ENCODE measurements at regions not wholly inside any gene's neighbourhood (a gene's known extent, or its start where the extent isn't known, plus 50 kb on each side); places are given as distances from the start of the nearest gene placed in this dataset.

- DNase-seq (ENCODE audit: low spot score), result no peak
- no peak for TF ChIP-seq EZH2 (IDR thresholded peaks at IDR 0.05)
- TF ChIP-seq EZH2phosphoT487 (IDR thresholded peaks at IDR 0.05), result no peak
- no peak for TF ChIP-seq CTCF (IDR thresholded peaks at IDR 0.05)
- H3K27me3 ChIP-seq, result no peaks in the 10 kb centered on the region
- H3K4me2 ChIP-seq, result no peak overlapping the region
- peaks cover 34% of the 10 kb centered on the region for H3K4me1 Mint-ChIP-seq
- no peaks in the 10 kb centered on the region for H3K79me2 ChIP-seq (ENCODE audit: low read depth)
- no peak overlapping the region for H3K4me3 Mint-ChIP-seq
- no peak overlapping the region for H3K27ac ChIP-seq
- no peaks in the 10 kb centered on the region for H3F3A ChIP-seq (ENCODE audit: low read depth)
- no peaks in the 10 kb centered on the region for H3K9me3 ChIP-seq (ENCODE audit: low read depth)
- H4K20me1 ChIP-seq (ENCODE audit: low read depth), result no peaks in the 10 kb centered on the region
- H3K36me3 ChIP-seq, result no peaks in the 10 kb centered on the region
- no peaks in the 10 kb centered on the region for H3K36me3 Mint-ChIP-seq
- H3K27me3 Mint-ChIP-seq (ENCODE audit: insufficient read depth, low read depth), result peaks cover 10% of the 10 kb centered on the region
- no peak overlapping the region for H3K9ac ChIP-seq
- H3K27ac Mint-ChIP-seq, result no peak overlapping the region
- peaks cover 5% of the 10 kb centered on the region for H3K9me3 Mint-ChIP-seq
- H2AFZ ChIP-seq (replicated peaks), result no peak overlapping the region
- H3K4me1 ChIP-seq, result peaks cover 10% of the 10 kb centered on the region
- H3K4me3 ChIP-seq, result no peak overlapping the region
Observed at GRCh38 chr2:2650608-2651375, 319.7 kb upstream of the MYT1L start.

- TF ChIP-seq CTCF (IDR thresholded peaks at IDR 0.05), result no peak
- no peak for TF ChIP-seq EZH2 (IDR thresholded peaks at IDR 0.05)
- no peak for TF ChIP-seq EZH2phosphoT487 (IDR thresholded peaks at IDR 0.05)
- Histone ChIP-seq H3K36me3 (no peaks in the 10 kb centered on the region), H3F3A (ENCODE audit: low read depth) (no peaks in the 10 kb centered on the region), H3K4me3 (no peak overlapping the region), H4K20me1 (ENCODE audit: low read depth) (no peaks in the 10 kb centered on the region), H3K9me3 (ENCODE audit: low read depth) (no peaks in the 10 kb centered on the region), H3K27ac (no peak overlapping the region), H3K27me3 (no peaks in the 10 kb centered on the region), H3K4me2 (no peak overlapping the region), H2AFZ (replicated peaks) (no peak overlapping the region), H3K79me2 (ENCODE audit: low read depth) (no peaks in the 10 kb centered on the region), H3K9ac (no peak overlapping the region), H3K4me1 (peaks cover 6% of the 10 kb centered on the region)
- Mint-ChIP-seq H3K27ac (peak overlapping the region; percentile 22), H3K36me3 (no peaks in the 10 kb centered on the region), H3K9me3 (peaks cover 5% of the 10 kb centered on the region), H3K27me3 (ENCODE audit: insufficient read depth, low read depth) (peaks cover 16% of the 10 kb centered on the region), H3K4me1 (peaks cover 24% of the 10 kb centered on the region), H3K4me3 (peak overlapping the region; percentile 3)
- DNase-seq (ENCODE audit: low spot score), result no peak
Observed at GRCh38 chr2:2649109-2650072, 318.3 kb upstream of the MYT1L start.

GRCh38 chr2:2648094-2648493, 317.0 kb upstream of the MYT1L start:
- Histone ChIP-seq H3K9ac (no peak overlapping the region), H3K9me3 (ENCODE audit: low read depth) (no peaks in the 10 kb centered on the region), H3K4me1 (peaks cover 6% of the 10 kb centered on the region), H3K27me3 (no peaks in the 10 kb centered on the region), H3F3A (ENCODE audit: low read depth) (no peaks in the 10 kb centered on the region), H3K79me2 (ENCODE audit: low read depth) (no peaks in the 10 kb centered on the region), H4K20me1 (ENCODE audit: low read depth) (no peaks in the 10 kb centered on the region), H3K4me3 (no peak overlapping the region), H3K36me3 (no peaks in the 10 kb centered on the region), H2AFZ (replicated peaks) (no peak overlapping the region), H3K4me2 (no peak overlapping the region), H3K27ac (no peak overlapping the region)
- TF ChIP-seq EZH2phosphoT487 (IDR thresholded peaks at IDR 0.05), result no peak
- TF ChIP-seq CTCF (IDR thresholded peaks at IDR 0.05), result no peak
- TF ChIP-seq EZH2 (IDR thresholded peaks at IDR 0.05), result no peak
- H3K4me1 Mint-ChIP-seq, result peaks cover 31% of the 10 kb centered on the region
- no peak overlapping the region for H3K4me3 Mint-ChIP-seq
- H3K27me3 Mint-ChIP-seq (ENCODE audit: insufficient read depth, low read depth), result peaks cover 22% of the 10 kb centered on the region
- peaks cover 11% of the 10 kb centered on the region for H3K9me3 Mint-ChIP-seq
- no peaks in the 10 kb centered on the region for H3K36me3 Mint-ChIP-seq
- peak overlapping the region; percentile 31 for H3K27ac Mint-ChIP-seq
- no peak for DNase-seq (ENCODE audit: low spot score)
